Inferior parietal cortex (tissue), 1 donor: ENCODE measurements at regions not wholly inside any gene's neighbourhood (a gene's known extent, or its start where the extent isn't known, plus 50 kb on each side); places are given as distances from the start of the nearest gene placed in this dataset.
"Not testable (repeated sequence)": the region's sequence is repeated elsewhere in the genome, so short reads cannot be mapped to it uniquely, and the experiment has no call there.

Source experiments
- DNase-seq: peaks from one replicate; pipeline ENCODE4 v3.0.0-alpha.2; 2016; ENCODE audit errors: extremely low spot score

- not testable (repeated sequence) for DNase-seq
Observed at GRCh38 chr11:49817705-49818430, 134.3 kb upstream of the OR4C13 start.

GRCh38 chr11:49823188-49823587 lies 129.0 kb upstream of the OR4C13 start:
- DNase-seq = not testable (repeated sequence)

GRCh38 chr11:49850541-49850940 lies 101.7 kb upstream of the OR4C13 start:
- not testable (repeated sequence) for DNase-seq

DNA sequence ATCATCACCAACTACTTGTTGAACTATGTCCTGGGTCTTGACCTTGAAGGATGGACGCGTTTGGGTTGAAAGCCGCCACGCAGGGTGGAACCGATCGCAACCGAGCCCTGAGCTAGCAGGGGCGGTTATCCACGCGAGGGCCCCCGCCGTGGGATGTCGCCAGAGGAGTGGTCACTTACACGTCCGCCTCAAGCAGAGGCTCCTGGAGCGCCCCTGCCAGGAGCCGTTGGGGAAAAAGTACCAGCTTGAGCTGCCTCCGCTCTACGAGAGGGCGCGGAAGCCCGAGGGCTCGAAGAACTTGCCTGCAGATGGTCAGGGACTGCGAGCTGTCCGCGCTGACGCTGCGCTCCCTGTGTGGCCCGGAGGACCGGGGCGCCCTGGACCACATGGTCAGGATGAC lies 100.7 kb upstream of the OR4C13 start:
- no peak for DNase-seq

DNA sequence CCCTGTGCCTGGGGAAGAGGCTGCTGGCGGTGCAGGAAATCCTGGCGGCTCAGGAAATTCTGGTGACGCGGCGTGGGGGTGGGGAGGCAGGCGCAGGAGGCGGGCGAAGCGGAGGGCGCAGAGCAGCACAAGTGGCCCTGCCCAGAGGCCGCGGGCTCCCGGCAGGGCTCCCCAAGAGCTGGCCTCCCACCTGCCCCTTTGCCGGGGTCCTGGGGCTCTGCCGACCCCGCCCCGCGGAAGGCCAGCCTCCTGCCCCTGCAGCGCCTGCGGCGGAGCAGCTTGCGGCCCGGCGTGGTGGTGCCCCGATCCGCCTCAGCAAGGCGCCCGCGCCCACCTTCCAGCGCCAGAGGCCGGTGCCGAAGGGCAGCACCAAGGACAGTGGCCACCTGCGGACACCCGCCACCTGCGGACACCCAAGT lies 100.2 kb upstream of the OR4C13 start:
- DNase-seq = no peak

GRCh38 chr11:49888875-49889274 lies 63.3 kb upstream of the OR4C13 start:
- not testable (repeated sequence) for DNase-seq

DNA sequence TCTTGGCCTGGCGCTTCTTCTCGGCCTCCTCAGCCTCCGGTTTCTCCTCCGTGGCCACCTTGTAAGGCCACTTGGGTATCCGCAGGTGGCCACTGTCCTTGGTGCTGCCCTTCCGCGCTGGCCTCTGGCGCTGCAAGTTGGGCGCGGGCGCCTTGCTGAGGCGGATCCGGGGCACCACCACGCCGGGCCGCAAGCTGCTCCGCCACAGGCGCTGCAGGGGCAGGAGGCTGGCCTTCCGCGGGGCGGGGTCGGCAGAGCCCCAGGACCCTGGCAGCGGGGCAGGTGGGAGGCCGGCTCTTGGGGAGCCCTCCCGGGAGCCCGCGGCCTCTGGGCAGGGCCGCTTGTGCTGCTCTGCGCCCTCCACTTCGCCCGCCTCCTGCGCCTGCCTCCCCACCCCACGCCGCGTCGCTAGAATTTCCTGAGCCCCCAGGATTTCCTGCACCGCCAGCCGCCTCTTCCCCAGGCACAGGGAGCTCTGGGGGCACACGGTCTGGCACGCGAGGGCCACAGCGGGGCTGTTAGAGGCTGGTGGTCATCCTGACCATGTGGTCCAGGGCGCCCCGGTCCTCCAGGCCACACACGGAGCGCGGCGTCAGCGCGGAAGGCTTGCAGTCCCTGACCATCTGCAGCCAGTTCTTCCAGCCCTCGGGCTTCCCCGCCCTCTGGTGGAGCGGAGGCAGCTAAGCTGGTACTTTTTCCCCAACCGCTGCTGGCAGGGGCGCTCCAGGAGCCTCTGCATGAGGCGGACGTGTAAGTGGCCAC lies 60.1 kb upstream of the OR4C13 start:
- not testable (repeated sequence) for DNase-seq

DNA sequence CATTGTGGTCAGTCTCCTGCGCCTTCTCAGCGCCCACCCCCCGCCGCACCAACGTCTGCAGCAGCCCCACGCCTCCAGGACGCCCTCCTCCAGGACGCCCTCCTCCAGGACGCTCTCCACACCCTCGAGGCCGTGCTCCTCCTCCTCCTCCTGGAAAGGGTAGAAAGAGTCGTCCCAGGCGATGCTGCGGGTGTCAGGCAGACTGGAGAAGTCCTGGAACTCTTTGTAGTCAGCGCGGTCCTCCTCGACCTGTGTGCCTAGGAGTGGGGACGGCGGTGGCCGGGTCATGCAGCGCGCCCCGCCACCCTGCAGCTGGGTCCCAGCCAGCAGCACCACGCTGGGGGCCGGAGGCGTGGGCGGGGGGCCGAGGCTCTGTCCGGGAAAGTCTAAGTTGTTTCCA lies 58.7 kb upstream of the OR4C13 start:
- DNase-seq = not testable (repeated sequence)
